Esophagus squamous epithelium (tissue), 5 donors: ENCODE measurements at regions not wholly inside any gene's neighbourhood (a gene's known extent, or its start where the extent isn't known, plus 50 kb on each side); places are given as distances from the start of the nearest gene placed in this dataset.

Experiments used
- DNase-seq: peaks from one replicate; lab custom pipeline; 2025; lab: John Stamatoyannopoulos, UW
- H3K27ac ChIP-seq, 4 donors: fragments of 200-600 bp; sonication (generic); one replicate each; pipeline ENCODE4 v1.5.1; 2016 to 2019; ENCODE audit warnings: mild to moderate bottlenecking in 1 of 4
- H3K27me3 ChIP-seq, 4 donors: fragments of 200-600 bp; sonication (generic); 1 replicate in 3 of 4; 2 replicates in 1 of 4; pipeline versions ENCODE4 v1.5.1 to v1.6.0; 2017 to 2021; ENCODE audit warnings: antibody characterized with exemption in 1 of 4
- H3K36me3 ChIP-seq, 3 donors: fragments of 200-600 bp; sonication (generic); one replicate each; pipeline ENCODE4 v1.5.1; 2016 to 2019
- H3K4me1 ChIP-seq, 3 donors: fragments of 200-600 bp; sonication (generic); one replicate each; pipeline ENCODE4 v1.5.1; 2017 to 2019
- H3K4me3 ChIP-seq, 4 donors: fragments of 200-600 bp; sonication (generic); 1 replicate in 3 of 4; 2 replicates in 1 of 4; pipeline ENCODE4 v1.5.1; 2016 to 2019; ENCODE audit warnings: mild to moderate bottlenecking in 2 of 4, moderate library complexity in 1 of 4
- H3K9me3 ChIP-seq, 3 donors: fragments of 200-600 bp; sonication (generic); one replicate each; pipeline ENCODE4 v1.5.1; 2016 to 2019
- CTCF ChIP-seq, 6 experiments: fragments of 450-650 bp in 4 of 6; fragments of 200-600 bp in 2 of 6; sonication (generic) in 2 of 6; IDR thresholded peaks; one replicate each; pipeline ENCODE4 v1.5.1; 2016 to 2019; ENCODE audit warnings: antibody characterized with exemption in 6 of 6, mild to moderate bottlenecking in 4 of 6, moderate library complexity in 4 of 6
- POLR2A ChIP-seq, 4 donors: fragments of 450-650 bp; IDR thresholded peaks; one replicate each; pipeline ENCODE4 v1.6.1; 2017; ENCODE audit warnings: antibody characterized with exemption in 4 of 4, mild to moderate bottlenecking in 4 of 4, moderate library complexity in 3 of 4
- WGBS, 2 donors: methylation state at CpG; one replicate each; pipeline ENCODE4 v1.1.5; 2018; 5-methylcytosine and 5-hydroxymethylcytosine counted together
- intact Hi-C: fragments of 100-400 bp; cut with DNase I; formaldehyde crosslinking; loops from one replicate; pipeline ENCODE4 v1.15.0; 2022
- donor health status: DM: yes; HTN: yes; CAD: no.

- H3K27ac ChIP-seq: no peak overlapping the region
- no peaks in the 10 kb centered on the region for H3K27me3 ChIP-seq
- no peaks in the 10 kb centered on the region for H3K4me1 ChIP-seq
- intact Hi-C loops: no loop called here
- H3K4me3 ChIP-seq: no peak overlapping the region
- H3K9me3 ChIP-seq: no peaks in the 10 kb centered on the region
- WGBS, 2 donors: 83 to 96% methylated on average over 3 of the region's 3 CpGs
- no peaks in the 10 kb centered on the region for H3K36me3 ChIP-seq
- no peak for DNase-seq
- TF ChIP-seq POLR2A (IDR thresholded peaks at IDR 0.05): no peak
- TF ChIP-seq CTCF (IDR thresholded peaks at IDR 0.05): no peak
Observed at GRCh38 chr11:115047631-115048030, 369.3 kb downstream of the NXPE2 start.

- H3K36me3 ChIP-seq: no peaks in the 10 kb centered on the region
- TF ChIP-seq CTCF (IDR thresholded peaks at IDR 0.05): no peak
- TF ChIP-seq POLR2A (IDR thresholded peaks at IDR 0.05): no peak
- H3K4me1 ChIP-seq: peaks cover 0 to 9% (median 0%) of the 10 kb centered on the region in 3 donors
- no peak overlapping the region for H3K27ac ChIP-seq
- H3K27me3 ChIP-seq: no peaks in the 10 kb centered on the region
- intact Hi-C loops: no loop called here
- no peaks in the 10 kb centered on the region for H3K9me3 ChIP-seq
- no peak overlapping the region for H3K4me3 ChIP-seq
- DNase-seq: no peak
- 71 to 75% methylated on average over 9 to 11 of the region's 11 CpGs for WGBS, 2 donors
Observed at GRCh38 chr11:115049796-115050195, 371.5 kb downstream of the NXPE2 start.

- no peaks in the 10 kb centered on the region for H3K9me3 ChIP-seq
- DNase-seq: no peak
- no peak overlapping the region for H3K27ac ChIP-seq
- H3K4me1 ChIP-seq: peaks cover 0 to 12% (median 0%) of the 10 kb centered on the region in 3 donors
- H3K4me3 ChIP-seq: no peak overlapping the region
- H3K36me3 ChIP-seq: no peaks in the 10 kb centered on the region
- intact Hi-C loops: no loop called here
- H3K27me3 ChIP-seq: no peaks in the 10 kb centered on the region
- WGBS, 2 donors: 59 to 66% methylated on average over 6 of the region's 6 CpGs
- TF ChIP-seq CTCF (IDR thresholded peaks at IDR 0.05) (no peak), POLR2A (IDR thresholded peaks at IDR 0.05) (no peak)
Observed at GRCh38 chr11:115050756-115051155, 372.4 kb downstream of the NXPE2 start.

GRCh38 chr11:115051938-115052590 is 373.7 kb downstream of the NXPE2 start:
- Histone ChIP-seq H3K4me3 (no peak overlapping the region), H3K27ac (no peak overlapping the region), H3K4me1 (peaks cover 0 to 12% (median 0%) of the 10 kb centered on the region in 3 donors), H3K9me3 (peaks cover 0 to 9% (median 0%) of the 10 kb centered on the region in 3 donors), H3K27me3 (no peaks in the 10 kb centered on the region), H3K36me3 (no peaks in the 10 kb centered on the region)
- DNase-seq: no peak
- WGBS, 2 donors: 66 to 73% methylated on average over 6 of the region's 6 CpGs
- intact Hi-C loops: no loop called here
- TF ChIP-seq POLR2A (IDR thresholded peaks at IDR 0.05): no peak
- TF ChIP-seq CTCF (IDR thresholded peaks at IDR 0.05): no peak

- H3K4me3 ChIP-seq: no peak overlapping the region
- 81 to 89% methylated on average over 4 to 7 of the region's 9 CpGs for WGBS, 2 donors
- intact Hi-C loops: no loop called here
- peaks cover 0 to 12% (median 0%) of the 10 kb centered on the region in 3 donors for H3K4me1 ChIP-seq
- H3K9me3 ChIP-seq: peaks cover 0 to 9% (median 0%) of the 10 kb centered on the region in 3 donors
- H3K27ac ChIP-seq: no peak overlapping the region
- no peaks in the 10 kb centered on the region for H3K36me3 ChIP-seq
- DNase-seq: no peak
- H3K27me3 ChIP-seq: no peaks in the 10 kb centered on the region
- TF ChIP-seq CTCF (IDR thresholded peaks at IDR 0.05): no peak
- no peak for TF ChIP-seq POLR2A (IDR thresholded peaks at IDR 0.05)
Observed at GRCh38 chr11:115052601-115053000, 374.3 kb downstream of the NXPE2 start.
